ENCODE measurements at regions not wholly inside any gene's neighbourhood (a gene's known extent, or its start where the extent isn't known, plus 50 kb on each side); places are given as distances from the start of the nearest gene placed in this dataset.

DNA sequence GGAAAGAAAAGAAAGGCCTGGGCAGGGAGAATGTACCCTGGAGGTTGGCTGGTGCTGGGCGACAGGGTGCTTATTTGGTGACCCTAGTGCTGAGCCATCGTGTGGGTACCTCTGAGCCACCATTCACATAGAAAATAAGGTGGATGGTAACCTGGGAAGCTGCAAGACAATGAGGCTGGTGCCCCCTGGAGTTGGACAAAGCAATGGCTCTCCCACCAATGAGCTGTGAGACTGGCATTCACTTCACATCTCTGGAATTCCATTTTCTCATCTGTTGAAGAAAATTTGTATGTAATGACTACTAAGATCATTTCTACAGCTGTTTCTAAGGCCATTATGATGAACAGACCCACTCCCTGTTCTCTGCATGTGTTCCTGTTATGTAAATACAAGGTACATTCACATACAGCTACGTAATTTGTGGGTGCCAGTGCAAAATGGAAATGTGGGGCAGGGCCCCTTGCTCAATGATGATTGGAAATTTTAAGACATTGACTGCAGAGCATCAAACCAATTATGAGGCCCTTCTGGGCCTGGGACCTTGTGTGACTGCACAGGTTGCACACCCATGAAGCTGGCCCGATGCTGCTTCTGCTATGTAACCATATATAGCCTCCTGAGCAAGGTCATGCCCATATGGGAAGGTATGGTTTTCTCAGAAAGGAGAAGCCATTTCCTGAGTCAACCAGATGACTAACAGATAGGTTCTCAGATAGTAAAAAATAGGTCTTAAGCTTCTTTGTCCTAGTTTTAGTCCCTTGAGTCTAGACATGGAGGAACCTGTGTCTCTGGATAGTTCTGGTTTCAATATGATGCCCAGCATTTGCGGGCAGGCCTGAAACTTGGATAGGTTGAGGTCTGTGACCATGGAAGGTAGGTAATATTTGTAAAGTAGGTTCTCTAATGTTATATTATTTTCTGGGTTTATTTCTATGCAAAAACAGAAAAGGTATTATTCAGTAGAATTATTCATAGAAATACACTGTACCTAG is 63.4 kb upstream of the IGF1 start:
- Mint-ChIP-seq H3K27ac (peak overlapping the region in 1 of 3 experiments; percentile 27), H3K4me3 (no peak overlapping the region), H3K36me3 (ENCODE audit: low read depth) (no peaks in the 10 kb centered on the region), H3K27me3 (ENCODE audit: low read depth) (no peaks in the 10 kb centered on the region), H3K4me1 (peaks cover 18% of the 10 kb centered on the region), H3K9me3 (no peaks in the 10 kb centered on the region)
- TF ChIP-seq CTCF (IDR thresholded peaks at IDR 0.05; ENCODE audit: unreplicated experiment in 3 of 3): no peak

DNA sequence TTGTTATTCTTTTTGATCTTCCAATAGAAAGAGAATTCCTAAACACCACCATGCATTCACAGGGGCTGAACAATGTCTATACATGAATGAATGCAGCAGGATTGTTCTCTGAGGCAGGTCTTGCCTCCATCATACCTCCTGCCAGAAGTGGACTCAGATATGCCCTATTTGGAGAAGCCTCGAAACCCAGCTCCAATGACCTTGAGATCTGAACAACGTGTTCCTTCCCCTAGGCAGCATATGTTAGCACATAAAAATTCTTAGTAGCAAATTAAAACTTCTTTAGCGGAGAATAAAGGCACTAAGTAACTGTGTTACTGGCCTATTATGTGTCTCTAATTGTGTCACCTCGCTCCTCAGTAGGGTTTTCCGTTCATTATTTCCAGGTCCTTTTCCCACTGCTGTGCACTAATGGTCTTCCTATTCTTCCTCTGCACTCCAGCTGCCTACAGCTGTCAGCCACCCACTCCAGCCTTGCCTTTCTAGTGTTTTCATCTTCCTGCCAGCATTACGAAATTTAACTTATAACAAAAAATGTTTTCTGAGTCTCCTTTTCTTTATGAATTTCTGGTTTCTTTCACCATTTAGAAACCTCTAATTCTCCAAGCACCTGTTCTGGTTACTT is 62.6 kb upstream of the IGF1 start:
- H3K27ac Mint-ChIP-seq: peak overlapping the region in 2 of 3 experiments; percentile 14 to 27
- TF ChIP-seq CTCF (IDR thresholded peaks at IDR 0.05; ENCODE audit: unreplicated experiment in 3 of 3): no peak
- no peaks in the 10 kb centered on the region for H3K9me3 Mint-ChIP-seq
- H3K4me1 Mint-ChIP-seq: peaks cover 18% of the 10 kb centered on the region
- no peaks in the 10 kb centered on the region for H3K36me3 Mint-ChIP-seq (ENCODE audit: low read depth)
- H3K4me3 Mint-ChIP-seq: no peak overlapping the region
- H3K27me3 Mint-ChIP-seq (ENCODE audit: low read depth): peaks cover 3% of the 10 kb centered on the region

DNA sequence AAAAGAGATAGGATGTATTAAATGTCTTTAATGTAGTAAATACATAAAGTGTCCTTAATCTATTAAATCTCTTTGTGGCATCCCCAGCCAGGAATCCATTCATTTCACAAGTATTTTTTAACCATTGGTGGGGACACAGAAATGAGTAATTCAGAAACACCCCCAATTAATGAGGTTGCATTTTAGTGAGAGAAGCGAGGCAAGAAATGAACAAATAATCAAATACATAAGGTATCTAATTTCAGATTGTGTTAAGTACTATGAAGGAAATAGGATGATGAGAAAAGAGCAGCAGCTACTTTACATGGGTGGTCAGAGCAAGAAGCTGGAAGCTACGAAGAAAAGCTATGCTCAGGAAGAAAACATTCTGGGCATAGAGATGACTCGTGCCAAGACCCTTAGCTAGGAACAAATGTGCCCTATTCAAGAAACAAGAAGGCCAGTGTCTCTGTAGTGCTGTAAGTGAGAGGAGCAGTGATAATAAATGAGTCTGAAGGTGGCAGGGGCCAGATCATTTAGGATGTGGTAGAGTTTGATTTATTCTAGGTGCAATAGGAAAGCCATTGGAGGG is 60.5 kb upstream of the IGF1 start:
- H3K27ac Mint-ChIP-seq: no peak overlapping the region
- no peaks in the 10 kb centered on the region for H3K9me3 Mint-ChIP-seq
- no peak for TF ChIP-seq CTCF (IDR thresholded peaks at IDR 0.05; ENCODE audit: unreplicated experiment in 3 of 3)
- no peaks in the 10 kb centered on the region for H3K36me3 Mint-ChIP-seq (ENCODE audit: low read depth)
- peaks cover 25% of the 10 kb centered on the region for H3K4me1 Mint-ChIP-seq
- no peak overlapping the region for H3K4me3 Mint-ChIP-seq
- H3K27me3 Mint-ChIP-seq (ENCODE audit: low read depth): peaks cover 3% of the 10 kb centered on the region

- Mint-ChIP-seq H3K4me3 (no peak overlapping the region), H3K27ac (peak overlapping the region in 1 of 3 experiments; percentile 1), H3K4me1 (peaks cover 30% of the 10 kb centered on the region), H3K9me3 (no peaks in the 10 kb centered on the region), H3K27me3 (ENCODE audit: low read depth) (peaks cover 3% of the 10 kb centered on the region), H3K36me3 (ENCODE audit: low read depth) (no peaks in the 10 kb centered on the region)
- TF ChIP-seq CTCF (IDR thresholded peaks at IDR 0.05; ENCODE audit: unreplicated experiment in 3 of 3): no peak
Measured at GRCh38 chr12:102539651-102540553, 59.5 kb upstream of the IGF1 start.

GRCh38 chr12:102535306-102535705 is 54.9 kb upstream of the IGF1 start:
- Mint-ChIP-seq H3K4me3 (no peak overlapping the region), H3K36me3 (ENCODE audit: low read depth) (no peaks in the 10 kb centered on the region), H3K27me3 (ENCODE audit: low read depth) (peaks cover 3% of the 10 kb centered on the region), H3K9me3 (no peaks in the 10 kb centered on the region), H3K27ac (peak overlapping the region; percentile 28 to 47 (median 38)), H3K4me1 (peaks cover 41% of the 10 kb centered on the region)
- TF ChIP-seq CTCF (IDR thresholded peaks at IDR 0.05; ENCODE audit: unreplicated experiment in 3 of 3): no peak
